ENCODE measurements at regions not wholly inside any gene's neighbourhood (a gene's known extent, or its start where the extent isn't known, plus 50 kb on each side); places are given as distances from the start of the nearest gene placed in this dataset.

DNA sequence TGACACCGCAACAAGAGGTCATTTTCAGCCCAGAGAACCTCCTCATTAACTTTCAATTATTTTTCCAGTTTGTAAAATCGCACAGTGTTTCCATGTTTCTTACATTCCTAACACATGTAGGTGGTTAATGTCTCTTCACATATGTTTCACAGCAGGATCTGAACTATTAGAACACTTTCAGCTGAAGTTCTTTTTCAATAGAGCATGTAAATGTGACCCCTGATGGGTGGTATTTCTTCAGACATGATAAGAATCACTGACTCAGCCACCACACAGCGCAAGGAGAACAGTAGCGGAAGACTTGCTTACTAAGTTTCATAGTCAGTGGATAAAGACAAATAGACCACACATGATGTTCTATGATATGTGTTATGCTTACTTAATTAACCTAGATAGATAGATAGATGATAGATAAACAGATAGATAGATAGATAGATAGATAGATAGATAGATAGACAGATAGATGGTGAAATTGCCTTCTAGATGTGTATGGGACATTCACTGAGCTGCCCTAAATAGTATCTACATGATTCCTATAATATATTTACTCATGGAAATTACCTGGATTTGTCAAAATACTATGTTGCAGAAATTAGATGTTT, 1992.1 kb upstream of the NUDT12 start:
- H3K4me1 Mint-ChIP-seq (ENCODE audit: unreplicated experiment), result no peaks in the 10 kb centered on the region
- TF ChIP-seq, protein P1, sequence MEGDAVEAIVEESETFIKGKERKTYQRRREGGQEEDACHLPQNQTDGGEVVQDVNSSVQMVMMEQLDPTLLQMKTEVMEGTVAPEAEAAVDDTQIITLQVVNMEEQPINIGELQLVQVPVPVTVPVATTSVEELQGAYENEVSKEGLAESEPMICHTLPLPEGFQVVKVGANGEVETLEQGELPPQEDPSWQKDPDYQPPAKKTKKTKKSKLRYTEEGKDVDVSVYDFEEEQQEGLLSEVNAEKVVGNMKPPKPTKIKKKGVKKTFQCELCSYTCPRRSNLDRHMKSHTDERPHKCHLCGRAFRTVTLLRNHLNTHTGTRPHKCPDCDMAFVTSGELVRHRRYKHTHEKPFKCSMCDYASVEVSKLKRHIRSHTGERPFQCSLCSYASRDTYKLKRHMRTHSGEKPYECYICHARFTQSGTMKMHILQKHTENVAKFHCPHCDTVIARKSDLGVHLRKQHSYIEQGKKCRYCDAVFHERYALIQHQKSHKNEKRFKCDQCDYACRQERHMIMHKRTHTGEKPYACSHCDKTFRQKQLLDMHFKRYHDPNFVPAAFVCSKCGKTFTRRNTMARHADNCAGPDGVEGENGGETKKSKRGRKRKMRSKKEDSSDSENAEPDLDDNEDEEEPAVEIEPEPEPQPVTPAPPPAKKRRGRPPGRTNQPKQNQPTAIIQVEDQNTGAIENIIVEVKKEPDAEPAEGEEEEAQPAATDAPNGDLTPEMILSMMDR (IDR thresholded peaks at IDR 0.05; ENCODE audit: unreplicated experiment), result no peak
- no peak for DNase-seq (ENCODE audit: low spot score)
- no peaks in the 10 kb centered on the region for H3K36me3 Mint-ChIP-seq (ENCODE audit: low read depth, unreplicated experiment)
- H3K4me3 Mint-ChIP-seq (ENCODE audit: unreplicated experiment), result no peak overlapping the region
- no peak overlapping the region for H3K27ac Mint-ChIP-seq (ENCODE audit: unreplicated experiment)
- H3K9me3 Mint-ChIP-seq (ENCODE audit: unreplicated experiment), result no peaks in the 10 kb centered on the region
- H3K27me3 Mint-ChIP-seq (ENCODE audit: unreplicated experiment), result no peaks in the 10 kb centered on the region

DNA sequence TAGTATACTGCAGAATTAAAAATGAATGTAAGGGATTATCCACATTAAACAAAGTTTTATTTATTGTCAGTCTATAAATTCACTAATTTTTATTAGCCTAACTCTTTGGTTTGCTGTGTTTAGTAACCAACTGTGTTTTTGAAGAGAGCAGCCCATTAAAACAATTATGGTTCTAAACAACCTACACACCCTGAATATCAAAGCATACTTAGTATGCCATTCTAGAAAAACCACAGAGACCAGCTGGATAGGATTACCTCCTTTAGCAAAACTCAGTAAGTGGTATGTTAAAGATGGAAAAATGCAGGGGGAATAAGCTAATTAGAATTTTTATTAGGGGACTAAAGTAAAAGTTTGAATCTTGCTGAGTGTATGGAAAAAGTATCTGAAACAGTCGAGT, 1981.7 kb upstream of the NUDT12 start:
- no peaks in the 10 kb centered on the region for H3K9me3 Mint-ChIP-seq (ENCODE audit: unreplicated experiment)
- DNase-seq (ENCODE audit: low spot score), result no peak
- H3K4me1 Mint-ChIP-seq (ENCODE audit: unreplicated experiment), result no peaks in the 10 kb centered on the region
- no peaks in the 10 kb centered on the region for H3K36me3 Mint-ChIP-seq (ENCODE audit: low read depth, unreplicated experiment)
- peaks cover 3% of the 10 kb centered on the region for H3K27me3 Mint-ChIP-seq (ENCODE audit: unreplicated experiment)
- no peak overlapping the region for H3K4me3 Mint-ChIP-seq (ENCODE audit: unreplicated experiment)
- TF ChIP-seq, protein P1 (IDR thresholded peaks at IDR 0.05; ENCODE audit: unreplicated experiment), result no peak
- no peak overlapping the region for H3K27ac Mint-ChIP-seq (ENCODE audit: unreplicated experiment)

DNA sequence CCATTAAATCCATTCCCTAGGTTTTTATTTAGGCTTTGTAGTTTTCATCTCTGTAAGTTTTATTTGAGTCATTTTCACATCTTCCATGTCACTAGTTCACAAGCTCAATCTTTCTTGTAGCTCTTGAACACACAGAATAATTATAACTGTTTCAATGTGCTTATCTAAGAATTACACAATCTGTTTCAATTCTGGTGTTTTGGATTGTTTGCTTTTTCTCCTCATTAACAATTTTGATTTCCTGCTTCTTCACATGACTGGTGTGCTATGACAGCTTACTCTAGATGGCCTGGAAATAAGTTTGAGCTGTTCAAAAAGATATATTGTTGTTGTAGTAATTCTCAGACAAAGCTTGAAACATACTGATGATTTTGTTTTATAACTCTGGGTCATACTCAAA, 1974.1 kb upstream of the NUDT12 start:
- Mint-ChIP-seq H3K27me3 (ENCODE audit: unreplicated experiment) (no peaks in the 10 kb centered on the region), H3K4me1 (ENCODE audit: unreplicated experiment) (no peaks in the 10 kb centered on the region), H3K27ac (ENCODE audit: unreplicated experiment) (no peak overlapping the region), H3K9me3 (ENCODE audit: unreplicated experiment) (no peaks in the 10 kb centered on the region), H3K4me3 (ENCODE audit: unreplicated experiment) (no peak overlapping the region), H3K36me3 (ENCODE audit: low read depth, unreplicated experiment) (no peaks in the 10 kb centered on the region)
- DNase-seq (ENCODE audit: low spot score), result no peak
- TF ChIP-seq, protein P1 (IDR thresholded peaks at IDR 0.05; ENCODE audit: unreplicated experiment), result no peak

DNA sequence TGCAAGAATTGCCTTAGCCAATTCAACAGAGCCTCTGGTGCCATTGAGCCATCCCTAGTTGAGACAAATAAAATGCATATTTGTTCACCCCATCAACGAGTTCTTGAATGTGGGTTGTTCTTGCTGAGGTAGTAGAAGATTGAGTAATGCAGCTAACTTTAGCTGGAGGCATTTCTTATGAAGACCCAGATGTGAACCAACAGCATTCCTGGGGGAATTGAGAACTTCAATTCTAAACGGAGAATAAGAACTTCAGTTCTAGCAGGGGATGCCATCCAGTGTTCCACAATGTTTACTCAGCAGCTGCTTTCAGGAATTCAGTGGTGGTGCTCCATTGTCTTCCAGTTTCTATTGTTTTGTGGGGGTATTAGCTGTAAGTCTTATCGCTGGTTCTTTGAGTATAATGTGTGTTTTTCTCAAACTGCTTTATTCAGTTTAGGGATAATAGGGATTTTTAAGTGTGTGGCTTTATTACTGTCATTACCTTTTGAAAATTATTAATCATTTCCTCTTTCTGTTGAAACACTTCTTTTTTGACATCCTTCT, 1968.2 kb upstream of the NUDT12 start:
- no peak overlapping the region for H3K4me3 Mint-ChIP-seq (ENCODE audit: unreplicated experiment)
- no peaks in the 10 kb centered on the region for H3K9me3 Mint-ChIP-seq (ENCODE audit: unreplicated experiment)
- no peaks in the 10 kb centered on the region for H3K4me1 Mint-ChIP-seq (ENCODE audit: unreplicated experiment)
- H3K27ac Mint-ChIP-seq (ENCODE audit: unreplicated experiment), result peak overlapping the region; percentile 36
- peaks cover 6% of the 10 kb centered on the region for H3K36me3 Mint-ChIP-seq (ENCODE audit: low read depth, unreplicated experiment)
- TF ChIP-seq, protein P1 (IDR thresholded peaks at IDR 0.05; ENCODE audit: unreplicated experiment), result no peak
- no peak for DNase-seq (ENCODE audit: low spot score)
- H3K27me3 Mint-ChIP-seq (ENCODE audit: unreplicated experiment), result peaks cover 1% of the 10 kb centered on the region

DNA sequence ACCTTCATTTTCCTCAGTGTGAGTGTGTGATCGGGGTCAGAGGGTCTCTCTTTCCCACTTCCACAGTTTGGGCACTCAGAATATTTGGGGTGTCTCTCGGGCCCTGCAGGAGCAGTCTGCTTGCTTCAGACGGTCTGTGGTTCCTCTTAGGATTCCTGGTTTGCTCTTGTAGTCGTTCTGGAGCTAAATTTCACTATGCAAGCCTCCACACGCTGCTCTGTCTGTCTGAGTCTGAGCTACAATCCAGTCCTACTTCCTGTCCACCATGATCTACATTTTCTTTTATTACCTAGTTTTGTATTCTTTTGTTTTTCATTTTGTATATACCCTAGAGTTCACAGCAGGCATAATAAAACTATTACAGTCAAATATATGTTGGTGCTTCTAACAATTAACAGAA, 1967.3 kb upstream of the NUDT12 start:
- H3K4me3 Mint-ChIP-seq (ENCODE audit: unreplicated experiment), result peak overlapping the region; percentile 49
- no peak for DNase-seq (ENCODE audit: low spot score)
- no peaks in the 10 kb centered on the region for H3K9me3 Mint-ChIP-seq (ENCODE audit: unreplicated experiment)
- peaks cover 1% of the 10 kb centered on the region for H3K27me3 Mint-ChIP-seq (ENCODE audit: unreplicated experiment)
- H3K27ac Mint-ChIP-seq (ENCODE audit: unreplicated experiment), result no peak overlapping the region
- TF ChIP-seq, protein P1 (IDR thresholded peaks at IDR 0.05; ENCODE audit: unreplicated experiment), result no peak
- peaks cover 6% of the 10 kb centered on the region for H3K36me3 Mint-ChIP-seq (ENCODE audit: low read depth, unreplicated experiment)
- no peaks in the 10 kb centered on the region for H3K4me1 Mint-ChIP-seq (ENCODE audit: unreplicated experiment)

Measured in endothelial cell (in vitro differentiated cells).